Activated CD4-positive, alpha-beta T cell treated with anti-CD3 and anti-CD28 coated beads, Interleukin-2, Interleukin-6, amounts not matched to agents 100 ng/mL and 50 ng/mL, durations not matched to agents 16 hours and 8 hours (primary cell): ENCODE measurements at regions not wholly inside any gene's neighbourhood (a gene's known extent, or its start where the extent isn't known, plus 50 kb on each side); places are given as distances from the start of the nearest gene placed in this dataset.

Source experiments
- DNase-seq: peaks from one replicate; pipeline ENCODE4 v3.0.0-alpha.2; 2020

- DNase-seq: peak; percentile 62
These were observed 274.1 kb downstream of the CLIC5 start for GRCh38 chr6:45741437-45742171.

GRCh38 chr6:45739058-45739457 lies 276.6 kb downstream of the CLIC5 start:
- DNase-seq: no peak

- peak; percentile 15 for DNase-seq
These were observed 277.6 kb downstream of the CLIC5 start for GRCh38 chr6:45738057-45738455.

- peak; percentile 89 for DNase-seq
These were observed 278.2 kb downstream of the CLIC5 start for GRCh38 chr6:45737331-45738056.

GRCh38 chr6:45736134-45736533 lies 279.5 kb downstream of the CLIC5 start:
- DNase-seq: peak; percentile 36

- no peak for DNase-seq
These were observed 282.9 kb downstream of the CLIC5 start for GRCh38 chr6:45732731-45733130.

GRCh38 chr6:45730232-45730631 lies 285.4 kb downstream of the CLIC5 start:
- DNase-seq: no peak

GRCh38 chr6:45728674-45729073 lies 287.0 kb downstream of the CLIC5 start:
- DNase-seq: no peak

GRCh38 chr6:45727819-45728449 lies 287.7 kb downstream of the CLIC5 start:
- DNase-seq: no peak

- DNase-seq: no peak
These were observed 288.4 kb downstream of the CLIC5 start for GRCh38 chr6:45727228-45727627.

GRCh38 chr6:45726444-45726843 lies 289.2 kb downstream of the CLIC5 start:
- DNase-seq: no peak

GRCh38 chr6:45724511-45724910 lies 291.1 kb downstream of the CLIC5 start:
- no peak for DNase-seq

GRCh38 chr6:45724027-45724426 lies 291.6 kb downstream of the CLIC5 start:
- no peak for DNase-seq

GRCh38 chr6:45722876-45723275 lies 292.8 kb downstream of the CLIC5 start:
- no peak for DNase-seq

- no peak for DNase-seq
These were observed 294.0 kb downstream of the CLIC5 start for GRCh38 chr6:45721665-45722064.

GRCh38 chr6:45718871-45719270 lies 296.8 kb downstream of the CLIC5 start:
- no peak for DNase-seq

GRCh38 chr6:45718131-45718530 lies 297.5 kb downstream of the CLIC5 start:
- no peak for DNase-seq

GRCh38 chr6:45717715-45718114 lies 297.9 kb downstream of the CLIC5 start:
- DNase-seq: no peak

GRCh38 chr6:45717027-45717426 lies 298.6 kb downstream of the CLIC5 start:
- DNase-seq: no peak

- no peak for DNase-seq
These were observed 300.2 kb downstream of the CLIC5 start for GRCh38 chr6:45715508-45715803.

GRCh38 chr6:45714741-45715507 lies 300.7 kb downstream of the CLIC5 start:
- peak; percentile 78 for DNase-seq

GRCh38 chr6:45714006-45714730 lies 301.5 kb downstream of the CLIC5 start:
- peak; percentile 81 for DNase-seq
